ENCODE measurements at regions not wholly inside any gene's neighbourhood (a gene's known extent, or its start where the extent isn't known, plus 50 kb on each side); places are given as distances from the start of the nearest gene placed in this dataset.

- no peak for TF ChIP-seq CTCF (IDR thresholded peaks at IDR 0.05; ENCODE audit: borderline replicate concordance, insufficient read depth, low read depth, low read length)
- H3K4me3 ChIP-seq (ENCODE audit: low read depth, low read length) = no peak overlapping the region
Observed at GRCh38 chr15:25510146-25510545, 71.3 kb upstream of the UBE3A start.

GRCh38 chr15:25509703-25510102 is 70.9 kb upstream of the UBE3A start:
- TF ChIP-seq CTCF (IDR thresholded peaks at IDR 0.05; ENCODE audit: borderline replicate concordance, insufficient read depth, low read depth, low read length) = no peak
- no peak overlapping the region for H3K4me3 ChIP-seq (ENCODE audit: low read depth, low read length)

- peak; percentile 21; the same call in 1 of the 2 replicates for TF ChIP-seq CTCF (IDR thresholded peaks at IDR 0.05; ENCODE audit: borderline replicate concordance, insufficient read depth, low read depth, low read length)
Observed at GRCh38 chr15:25508369-25509002, 69.7 kb upstream of the UBE3A start.

GRCh38 chr15:25504307-25504706 is 65.5 kb upstream of the UBE3A start:
- no peak for TF ChIP-seq CTCF (IDR thresholded peaks at IDR 0.05; ENCODE audit: borderline replicate concordance, insufficient read depth, low read depth, low read length)

More at GRCh38 chr15:25508369-25509002, 69.7 kb upstream of the UBE3A start:
- H3K4me3 ChIP-seq (ENCODE audit: low read depth, low read length) = no peak overlapping the region

GRCh38 chr15:25501828-25502446 is 63.1 kb upstream of the UBE3A start:
- TF ChIP-seq CTCF (IDR thresholded peaks at IDR 0.05; ENCODE audit: borderline replicate concordance, insufficient read depth, low read depth, low read length) = no peak
- H3K4me3 ChIP-seq (ENCODE audit: low read depth, low read length) = no peak overlapping the region

More at GRCh38 chr15:25504307-25504706, 65.5 kb upstream of the UBE3A start:
- H3K4me3 ChIP-seq (ENCODE audit: low read depth, low read length) = no peak overlapping the region

- TF ChIP-seq CTCF (IDR thresholded peaks at IDR 0.05; ENCODE audit: borderline replicate concordance, insufficient read depth, low read depth, low read length) = no peak
- H3K4me3 ChIP-seq (ENCODE audit: low read depth, low read length) = no peak overlapping the region
Observed at GRCh38 chr15:25498835-25499234, 60.0 kb upstream of the UBE3A start.

GRCh38 chr15:25497934-25498333 is 59.1 kb upstream of the UBE3A start:
- TF ChIP-seq CTCF (IDR thresholded peaks at IDR 0.05; ENCODE audit: borderline replicate concordance, insufficient read depth, low read depth, low read length) = no peak

More at GRCh38 chr15:25497934-25498333, 59.1 kb upstream of the UBE3A start:
- no peak overlapping the region for H3K4me3 ChIP-seq (ENCODE audit: low read depth, low read length)

Data from GM12875 (cell line).